Prostate gland (tissue), 2 donors: ENCODE measurements at regions not wholly inside any gene's neighbourhood (a gene's known extent, or its start where the extent isn't known, plus 50 kb on each side); places are given as distances from the start of the nearest gene placed in this dataset.

Experiments
- POLR2AphosphoS5 ChIP-seq: sonication (generic); formaldehyde crosslinking; IDR thresholded peaks from one replicate; pipeline ENCODE4 v1.6.1; 2017; ENCODE audit warnings: antibody characterized with exemption
- TF ChIP-seq, protein P1 (sequence below), 4 experiments: fragments of 200-600 bp in 2 of 4; fragments of 450-650 bp in 2 of 4; sonication (generic) in 2 of 4; IDR thresholded peaks; 1 replicate in 3 of 4; 2 replicates in 1 of 4; pipeline ENCODE4 v1.5.1; 2016 to 2019; ENCODE audit warnings: antibody characterized with exemption in 4 of 4, mild to moderate bottlenecking in 2 of 4, moderate library complexity in 2 of 4

DNA sequence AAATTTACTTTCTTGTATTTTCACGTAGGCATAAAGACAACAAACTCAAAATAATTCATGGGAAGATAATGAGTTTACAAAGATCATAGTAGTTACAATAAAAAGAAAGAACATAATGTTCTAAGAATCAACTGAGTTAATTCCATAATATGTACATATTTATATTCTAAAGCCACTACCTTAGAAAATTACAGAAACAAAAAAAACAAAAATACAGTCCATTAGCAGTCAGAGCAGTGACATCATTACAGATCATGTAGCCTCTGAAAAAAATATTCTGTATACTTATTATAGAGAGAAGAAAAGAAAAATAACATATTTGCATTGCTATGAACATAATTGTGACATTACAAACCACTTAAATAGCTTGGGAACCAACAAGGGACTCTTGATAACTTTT lies 360.1 kb upstream of the RGS18 start:
- no peak for TF ChIP-seq POLR2AphosphoS5
- TF ChIP-seq, protein P1, sequence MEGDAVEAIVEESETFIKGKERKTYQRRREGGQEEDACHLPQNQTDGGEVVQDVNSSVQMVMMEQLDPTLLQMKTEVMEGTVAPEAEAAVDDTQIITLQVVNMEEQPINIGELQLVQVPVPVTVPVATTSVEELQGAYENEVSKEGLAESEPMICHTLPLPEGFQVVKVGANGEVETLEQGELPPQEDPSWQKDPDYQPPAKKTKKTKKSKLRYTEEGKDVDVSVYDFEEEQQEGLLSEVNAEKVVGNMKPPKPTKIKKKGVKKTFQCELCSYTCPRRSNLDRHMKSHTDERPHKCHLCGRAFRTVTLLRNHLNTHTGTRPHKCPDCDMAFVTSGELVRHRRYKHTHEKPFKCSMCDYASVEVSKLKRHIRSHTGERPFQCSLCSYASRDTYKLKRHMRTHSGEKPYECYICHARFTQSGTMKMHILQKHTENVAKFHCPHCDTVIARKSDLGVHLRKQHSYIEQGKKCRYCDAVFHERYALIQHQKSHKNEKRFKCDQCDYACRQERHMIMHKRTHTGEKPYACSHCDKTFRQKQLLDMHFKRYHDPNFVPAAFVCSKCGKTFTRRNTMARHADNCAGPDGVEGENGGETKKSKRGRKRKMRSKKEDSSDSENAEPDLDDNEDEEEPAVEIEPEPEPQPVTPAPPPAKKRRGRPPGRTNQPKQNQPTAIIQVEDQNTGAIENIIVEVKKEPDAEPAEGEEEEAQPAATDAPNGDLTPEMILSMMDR (IDR thresholded peaks at IDR 0.05), result no peak
